Peyer's patch (tissue), 4 donors: ENCODE measurements at regions not wholly inside any gene's neighbourhood (a gene's known extent, or its start where the extent isn't known, plus 50 kb on each side); places are given as distances from the start of the nearest gene placed in this dataset.

ENCODE experiments used
- DNase-seq, 3 donors: peaks; one replicate each; pipeline ENCODE4 v3.0.0-alpha.2; 2017 to 2019
- H3K27ac ChIP-seq, 4 donors: fragments of 200-600 bp; sonication (generic); one replicate each; pipeline ENCODE4 v1.5.1; 2016 to 2019
- H3K27me3 ChIP-seq, 2 donors: fragments of 200-600 bp; sonication (generic); one replicate each; pipeline ENCODE4 v1.5.1; 2019
- H3K36me3 ChIP-seq, 3 donors: fragments of 200-600 bp; sonication (generic); one replicate each; pipeline ENCODE4 v1.5.1; 2016 to 2019
- H3K4me1 ChIP-seq, 4 donors: fragments of 200-600 bp; sonication (generic); one replicate each; pipeline ENCODE4 v1.5.1; 2016 to 2019
- H3K4me3 ChIP-seq, 4 donors: fragments of 200-600 bp; sonication (generic); 1 replicate in 3 of 4; 2 replicates in 1 of 4; pipeline ENCODE4 v1.5.1; 2016 to 2019; ENCODE audit warnings: mild to moderate bottlenecking in 1 of 4
- H3K9me3 ChIP-seq, 4 donors: fragments of 200-600 bp; sonication (generic); one replicate each; pipeline ENCODE4 v1.5.1; 2016 to 2019; ENCODE audit warnings: mild to moderate bottlenecking in 1 of 4
- CTCF ChIP-seq, 6 experiments: fragments of 450-650 bp in 4 of 6; fragments of 200-600 bp in 2 of 6; sonication (generic) in 1 of 6; IDR thresholded peaks; one replicate each; pipeline ENCODE4 v1.5.1; 2017 to 2019; ENCODE audit warnings: antibody characterized with exemption in 6 of 6, mild to moderate bottlenecking in 3 of 6, moderate library complexity in 1 of 6
- POLR2A ChIP-seq, 2 donors: fragments of 450-650 bp; IDR thresholded peaks; one replicate each; pipeline ENCODE4 v1.5.1; 2017; ENCODE audit warnings: antibody characterized with exemption in 2 of 2, mild to moderate bottlenecking in 2 of 2, moderate library complexity in 2 of 2

GRCh38 chr2:21468624-21469023 lies 344.9 kb downstream of the TDRD15 start:
- no peak overlapping the region for H3K4me3 ChIP-seq
- H3K36me3 ChIP-seq = no peaks in the 10 kb centered on the region
- no peak for DNase-seq
- no peaks in the 10 kb centered on the region for H3K4me1 ChIP-seq
- no peak overlapping the region for H3K27ac ChIP-seq
- H3K27me3 ChIP-seq = no peaks in the 10 kb centered on the region
- TF ChIP-seq CTCF (IDR thresholded peaks at IDR 0.05) (no peak), POLR2A (IDR thresholded peaks at IDR 0.05) (no peak)
- peaks cover 0 to 3% (median 0%) of the 10 kb centered on the region in 4 donors for H3K9me3 ChIP-seq

GRCh38 chr2:21469158-21469557 lies 345.4 kb downstream of the TDRD15 start:
- no peak for DNase-seq
- Histone ChIP-seq H3K4me3 (no peak overlapping the region), H3K27me3 (no peaks in the 10 kb centered on the region), H3K27ac (no peak overlapping the region), H3K4me1 (no peaks in the 10 kb centered on the region), H3K9me3 (peaks cover 0 to 3% (median 0%) of the 10 kb centered on the region in 4 donors), H3K36me3 (no peaks in the 10 kb centered on the region)
- no peak for TF ChIP-seq POLR2A (IDR thresholded peaks at IDR 0.05)
- no peak for TF ChIP-seq CTCF (IDR thresholded peaks at IDR 0.05)

DNA sequence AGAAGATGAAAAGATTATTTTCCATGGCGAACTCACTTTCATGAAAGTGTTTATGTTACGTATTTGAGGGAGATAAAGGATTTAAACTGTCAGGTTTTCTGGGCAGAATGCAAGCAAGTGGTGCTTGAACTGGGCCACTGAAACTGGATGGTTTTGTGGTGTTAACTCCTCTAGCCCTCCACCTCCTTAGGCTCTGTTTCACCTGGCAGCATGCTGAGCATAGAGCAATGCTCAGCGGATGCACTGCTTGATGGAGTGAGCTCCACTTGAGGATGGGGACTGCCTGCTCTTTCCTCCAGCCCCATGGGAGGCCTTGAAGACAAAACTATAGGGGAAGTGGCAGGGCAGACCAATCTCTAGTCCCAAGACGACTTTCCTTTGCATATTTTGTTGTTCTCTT lies 345.8 kb downstream of the TDRD15 start:
- Histone ChIP-seq H3K27ac (no peak overlapping the region), H3K27me3 (no peaks in the 10 kb centered on the region), H3K4me1 (no peaks in the 10 kb centered on the region), H3K4me3 (no peak overlapping the region), H3K9me3 (peaks cover 0 to 3% (median 0%) of the 10 kb centered on the region in 4 donors), H3K36me3 (no peaks in the 10 kb centered on the region)
- no peak for TF ChIP-seq POLR2A (IDR thresholded peaks at IDR 0.05)
- TF ChIP-seq CTCF (IDR thresholded peaks at IDR 0.05) = no peak
- no peak for DNase-seq

- no peak for DNase-seq
- no peak for TF ChIP-seq CTCF (IDR thresholded peaks at IDR 0.05)
- no peak for TF ChIP-seq POLR2A (IDR thresholded peaks at IDR 0.05)
- Histone ChIP-seq H3K36me3 (no peaks in the 10 kb centered on the region), H3K27me3 (no peaks in the 10 kb centered on the region), H3K4me3 (no peak overlapping the region), H3K27ac (no peak overlapping the region), H3K4me1 (no peaks in the 10 kb centered on the region), H3K9me3 (no peaks in the 10 kb centered on the region)
These were observed 356.4 kb downstream of the TDRD15 start for GRCh38 chr2:21480162-21480561.

DNA sequence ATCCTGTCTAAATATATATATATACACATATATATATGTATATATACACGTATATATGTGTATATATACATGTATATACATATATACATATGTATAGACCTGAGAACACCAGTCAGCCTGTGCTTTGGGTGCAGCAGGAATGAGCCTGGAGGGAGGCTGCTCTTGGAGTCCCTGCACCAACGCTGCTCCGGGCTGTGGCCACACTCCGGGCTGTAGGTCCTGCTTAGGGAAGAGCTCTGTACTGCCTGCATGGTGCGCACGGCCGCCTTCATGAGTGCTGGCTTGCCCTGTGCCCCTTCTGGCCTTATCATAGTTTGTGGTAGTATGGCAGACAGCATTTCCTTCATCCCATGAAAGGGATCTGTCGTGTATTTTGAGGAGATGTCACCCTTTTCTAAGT lies 360.9 kb downstream of the TDRD15 start:
- TF ChIP-seq CTCF (IDR thresholded peaks at IDR 0.05) (no peak), POLR2A (IDR thresholded peaks at IDR 0.05) (no peak)
- Histone ChIP-seq H3K36me3 (no peaks in the 10 kb centered on the region), H3K27me3 (no peaks in the 10 kb centered on the region), H3K9me3 (no peaks in the 10 kb centered on the region), H3K4me3 (no peak overlapping the region), H3K4me1 (no peaks in the 10 kb centered on the region), H3K27ac (no peak overlapping the region)
- DNase-seq = no peak

DNA sequence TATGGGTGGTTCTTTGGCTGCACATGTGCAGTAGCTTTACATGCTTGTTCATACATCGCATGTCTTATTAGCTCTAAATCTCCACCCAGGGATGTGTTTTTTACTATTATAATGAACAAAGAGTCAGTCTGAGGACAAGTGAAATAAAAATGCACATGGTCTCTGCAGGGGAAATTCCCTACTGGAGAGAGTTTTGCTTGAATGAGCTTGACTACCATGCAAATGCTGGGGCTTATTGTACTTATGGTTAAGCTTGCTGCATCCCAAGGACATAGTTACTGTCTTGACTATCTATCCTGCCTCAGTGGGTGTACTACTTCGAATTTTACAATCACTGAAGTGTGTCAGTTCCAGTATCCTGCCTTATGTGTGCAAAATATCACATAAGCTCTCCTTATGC lies 362.7 kb downstream of the TDRD15 start:
- TF ChIP-seq POLR2A (IDR thresholded peaks at IDR 0.05) (no peak), CTCF (IDR thresholded peaks at IDR 0.05) (no peak)
- H3K4me1 ChIP-seq = no peaks in the 10 kb centered on the region
- no peak overlapping the region for H3K27ac ChIP-seq
- H3K36me3 ChIP-seq = no peaks in the 10 kb centered on the region
- no peak for DNase-seq
- H3K27me3 ChIP-seq = no peaks in the 10 kb centered on the region
- H3K4me3 ChIP-seq = no peak overlapping the region
- no peaks in the 10 kb centered on the region for H3K9me3 ChIP-seq
